ENCODE measurements at regions not wholly inside any gene's neighbourhood (a gene's known extent, or its start where the extent isn't known, plus 50 kb on each side); places are given as distances from the start of the nearest gene placed in this dataset.

DNA sequence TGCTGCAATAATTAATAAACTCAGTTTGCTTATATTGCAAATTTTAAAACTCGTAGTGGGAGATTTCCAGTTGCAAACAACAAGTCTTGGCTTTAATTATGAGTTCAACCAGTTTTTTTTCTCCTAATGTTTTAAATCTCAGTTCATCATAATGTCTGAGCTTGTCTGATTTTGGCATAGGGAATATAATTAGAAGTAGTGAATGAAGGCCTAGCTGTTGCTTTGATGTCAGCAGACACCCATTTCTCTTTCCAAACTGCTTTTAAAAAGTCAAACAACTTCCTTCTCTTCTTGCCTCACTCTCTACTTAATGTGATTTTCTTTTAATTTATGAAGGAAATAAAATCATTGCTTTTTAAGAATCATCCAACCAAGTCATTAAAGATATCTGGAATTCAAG is 1462.1 kb downstream of the DPP10 start:
- no peak for DNase-seq
- Histone ChIP-seq H3K36me3 (ENCODE audit: insufficient read depth, low read length) (no peaks in the 10 kb centered on the region), H3K9me3 (ENCODE audit: low read length) (no peaks in the 10 kb centered on the region), H3K27ac (ENCODE audit: low read depth, low read length) (no peak overlapping the region), H3K4me1 (ENCODE audit: insufficient read depth, low read length) (no peaks in the 10 kb centered on the region), H3K4me3 (ENCODE audit: low read length) (no peak overlapping the region), H3K27me3 (ENCODE audit: insufficient read depth, low read length, poor library complexity, severe bottlenecking) (no peaks in the 10 kb centered on the region)
- no peaks in the 10 kb centered on the region for H3K27me3 Mint-ChIP-seq
- POLR2A ChIA-PET, result no interaction called here
- H3K4me3 Mint-ChIP-seq, result no peak overlapping the region
- CTCF ChIA-PET, result no interaction called here
- H3K4me1 Mint-ChIP-seq, result no peaks in the 10 kb centered on the region
- H3K27ac Mint-ChIP-seq, result no peak overlapping the region
- peaks cover 7 to 41% (median 11%) of the 10 kb centered on the region in 5 donors for H3K9me3 Mint-ChIP-seq
- H3K36me3 Mint-ChIP-seq, result no peaks in the 10 kb centered on the region

DNA sequence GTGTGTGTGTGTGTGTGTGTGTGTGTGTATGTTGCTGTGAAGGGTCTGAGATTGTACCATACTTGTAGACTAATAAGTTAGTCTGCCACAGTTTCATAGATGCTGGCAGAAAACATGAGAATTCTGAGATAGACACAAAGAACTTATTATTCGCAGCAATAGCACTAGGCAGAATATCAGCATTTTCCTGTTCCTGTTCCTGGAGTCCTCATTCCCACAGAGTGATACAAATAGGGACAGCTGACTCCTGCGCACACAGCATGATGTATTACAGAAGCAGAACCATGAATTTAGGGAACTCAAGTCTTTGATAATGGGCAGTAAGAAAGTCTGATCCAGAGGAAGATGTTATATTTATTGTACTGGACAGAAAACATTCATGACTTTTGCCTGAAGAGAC is 1466.3 kb downstream of the DPP10 start:
- no peaks in the 10 kb centered on the region for H3K4me1 ChIP-seq (ENCODE audit: insufficient read depth, low read length)
- no peak overlapping the region for H3K4me3 ChIP-seq (ENCODE audit: low read length)
- no peak overlapping the region for H3K27ac Mint-ChIP-seq
- H3K36me3 ChIP-seq (ENCODE audit: insufficient read depth, low read length), result no peaks in the 10 kb centered on the region
- DNase-seq, result no peak
- H3K27me3 ChIP-seq (ENCODE audit: insufficient read depth, low read length, poor library complexity, severe bottlenecking), result no peaks in the 10 kb centered on the region
- no peaks in the 10 kb centered on the region for H3K9me3 ChIP-seq (ENCODE audit: low read length)
- peaks cover 7 to 28% (median 9%) of the 10 kb centered on the region in 5 donors for H3K9me3 Mint-ChIP-seq
- no peak overlapping the region for H3K4me3 Mint-ChIP-seq
- H3K4me1 Mint-ChIP-seq, result no peaks in the 10 kb centered on the region
- POLR2A ChIA-PET, result no interaction called here
- H3K27ac ChIP-seq (ENCODE audit: low read depth, low read length), result no peak overlapping the region
- H3K36me3 Mint-ChIP-seq, result no peaks in the 10 kb centered on the region
- CTCF ChIA-PET, result no interaction called here
- no peaks in the 10 kb centered on the region for H3K27me3 Mint-ChIP-seq

DNA sequence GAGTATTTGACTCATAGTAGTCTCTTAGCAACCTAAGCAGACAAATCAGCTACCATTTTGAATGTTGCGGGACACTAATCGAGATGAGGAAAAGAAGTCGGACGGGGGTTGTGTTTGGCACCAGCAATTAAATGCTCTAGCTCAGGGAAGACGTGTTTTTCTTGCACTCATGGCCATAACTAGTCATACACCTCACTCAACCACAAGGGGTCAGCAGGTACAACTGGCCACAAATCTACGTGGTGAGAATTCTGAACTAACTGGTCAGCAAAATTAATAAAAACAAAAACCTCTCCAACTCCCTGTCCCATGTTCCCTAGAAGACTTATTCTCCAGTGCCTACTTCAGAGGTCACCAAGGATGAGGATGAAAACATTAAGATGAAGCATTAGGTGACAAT is 1467.8 kb downstream of the DPP10 start:
- CTCF ChIA-PET, result no interaction called here
- H3K36me3 Mint-ChIP-seq, result no peaks in the 10 kb centered on the region
- H3K4me1 Mint-ChIP-seq, result no peaks in the 10 kb centered on the region
- H3K9me3 Mint-ChIP-seq, result peaks cover 6 to 21% (median 9%) of the 10 kb centered on the region in 5 donors
- no peak for DNase-seq
- H3K4me3 Mint-ChIP-seq, result no peak overlapping the region
- Histone ChIP-seq H3K4me1 (ENCODE audit: insufficient read depth, low read length) (no peaks in the 10 kb centered on the region), H3K27me3 (ENCODE audit: insufficient read depth, low read length, poor library complexity, severe bottlenecking) (no peaks in the 10 kb centered on the region), H3K27ac (ENCODE audit: low read depth, low read length) (no peak overlapping the region), H3K4me3 (ENCODE audit: low read length) (no peak overlapping the region), H3K9me3 (ENCODE audit: low read length) (no peaks in the 10 kb centered on the region), H3K36me3 (ENCODE audit: insufficient read depth, low read length) (no peaks in the 10 kb centered on the region)
- H3K27me3 Mint-ChIP-seq, result no peaks in the 10 kb centered on the region
- POLR2A ChIA-PET, result no interaction called here
- no peak overlapping the region for H3K27ac Mint-ChIP-seq

DNA sequence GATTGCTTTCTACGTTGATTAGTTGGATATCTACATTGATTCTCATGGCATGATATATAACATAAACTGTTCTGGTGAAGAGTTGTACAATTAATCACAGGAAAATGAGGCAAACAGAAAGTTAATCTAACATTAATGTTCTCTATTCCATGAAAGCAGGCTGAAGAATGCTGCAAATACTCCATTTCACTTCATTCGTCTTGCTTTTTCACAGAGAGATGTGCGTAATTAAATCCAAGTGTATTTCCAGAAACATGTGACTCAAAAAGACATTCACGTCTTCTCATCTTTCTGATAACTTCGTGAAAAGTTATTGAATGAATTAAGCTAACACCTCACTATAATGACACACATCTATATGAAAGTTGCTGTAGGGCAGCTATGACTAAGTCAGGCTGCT is 1471.5 kb downstream of the DPP10 start:
- Mint-ChIP-seq H3K36me3 (no peaks in the 10 kb centered on the region), H3K4me3 (no peak overlapping the region), H3K4me1 (no peaks in the 10 kb centered on the region), H3K9me3 (peaks cover 0 to 32% (median 9%) of the 10 kb centered on the region in 5 donors), H3K27me3 (no peaks in the 10 kb centered on the region), H3K27ac (no peak overlapping the region)
- H3K4me3 ChIP-seq (ENCODE audit: low read length), result no peak overlapping the region
- H3K27me3 ChIP-seq (ENCODE audit: insufficient read depth, low read length, poor library complexity, severe bottlenecking), result no peaks in the 10 kb centered on the region
- no peaks in the 10 kb centered on the region for H3K9me3 ChIP-seq (ENCODE audit: low read length)
- H3K27ac ChIP-seq (ENCODE audit: low read depth, low read length), result no peak overlapping the region
- DNase-seq, result no peak
- H3K36me3 ChIP-seq (ENCODE audit: insufficient read depth, low read length), result no peaks in the 10 kb centered on the region
- ChIA-PET POLR2A (no interaction called here), CTCF (no interaction called here)
- H3K4me1 ChIP-seq (ENCODE audit: insufficient read depth, low read length), result no peaks in the 10 kb centered on the region

DNA sequence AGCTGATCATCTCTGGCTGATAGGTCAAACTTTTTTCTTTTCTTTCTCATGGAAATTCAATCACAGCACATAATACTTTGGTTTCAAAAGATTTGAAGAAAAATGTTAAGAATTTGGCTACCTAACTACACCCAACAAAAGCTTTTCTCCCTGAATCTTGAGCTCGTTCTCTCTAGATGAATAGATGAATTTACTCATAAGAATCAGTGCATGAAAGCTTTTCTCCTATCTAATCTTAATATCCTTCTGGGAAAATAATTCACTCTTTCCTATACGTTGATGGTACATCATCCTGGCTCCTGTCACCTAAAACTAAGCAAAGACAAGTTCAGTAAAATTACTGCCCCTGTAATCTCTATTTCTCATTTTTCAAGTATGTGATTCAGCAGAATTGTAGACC is 1479.1 kb downstream of the DPP10 start:
- H3K27me3 ChIP-seq (ENCODE audit: insufficient read depth, low read length, poor library complexity, severe bottlenecking), result no peaks in the 10 kb centered on the region
- Mint-ChIP-seq H3K4me3 (no peak overlapping the region), H3K9me3 (peaks cover 4 to 40% (median 15%) of the 10 kb centered on the region in 5 donors), H3K27me3 (peaks cover 0 to 2% of the 10 kb centered on the region in 2 donors), H3K4me1 (no peaks in the 10 kb centered on the region), H3K36me3 (no peaks in the 10 kb centered on the region), H3K27ac (no peak overlapping the region)
- H3K9me3 ChIP-seq (ENCODE audit: low read length), result no peaks in the 10 kb centered on the region
- H3K4me3 ChIP-seq (ENCODE audit: low read length), result no peak overlapping the region
- no peak for DNase-seq
- no peaks in the 10 kb centered on the region for H3K4me1 ChIP-seq (ENCODE audit: insufficient read depth, low read length)
- ChIA-PET CTCF (no interaction called here), POLR2A (no interaction called here)
- no peaks in the 10 kb centered on the region for H3K36me3 ChIP-seq (ENCODE audit: insufficient read depth, low read length)
- H3K27ac ChIP-seq (ENCODE audit: low read depth, low read length), result no peak overlapping the region

DNA sequence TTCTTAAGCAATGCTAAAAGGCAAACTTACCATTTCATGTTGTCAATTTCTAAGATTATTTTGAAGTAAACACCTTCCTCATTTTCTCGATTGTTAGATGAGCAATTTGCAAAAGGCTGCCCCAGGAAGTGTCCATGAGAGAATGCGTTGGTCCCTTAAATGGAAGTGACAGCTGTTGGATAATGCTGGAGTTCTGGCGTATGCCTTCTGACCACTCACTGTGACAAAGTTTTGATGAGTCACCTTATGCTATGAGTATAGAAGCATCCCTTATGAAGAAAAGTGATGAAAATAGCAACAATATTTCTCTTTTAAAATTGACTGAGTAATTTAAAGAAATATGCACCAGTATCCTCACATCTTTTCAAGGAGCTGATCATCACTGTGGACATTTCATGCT is 1497.5 kb downstream of the DPP10 start:
- Histone ChIP-seq H3K27ac (ENCODE audit: low read depth, low read length) (no peak overlapping the region), H3K4me1 (ENCODE audit: insufficient read depth, low read length) (no peaks in the 10 kb centered on the region), H3K4me3 (ENCODE audit: low read length) (no peak overlapping the region), H3K27me3 (ENCODE audit: insufficient read depth, low read length, poor library complexity, severe bottlenecking) (no peaks in the 10 kb centered on the region), H3K9me3 (ENCODE audit: low read length) (no peaks in the 10 kb centered on the region), H3K36me3 (ENCODE audit: insufficient read depth, low read length) (no peaks in the 10 kb centered on the region)
- Mint-ChIP-seq H3K27ac (no peak overlapping the region), H3K27me3 (no peaks in the 10 kb centered on the region), H3K36me3 (no peaks in the 10 kb centered on the region), H3K9me3 (peaks cover 4 to 37% (median 14%) of the 10 kb centered on the region in 5 donors), H3K4me3 (no peak overlapping the region), H3K4me1 (no peaks in the 10 kb centered on the region)
- no peak for DNase-seq
- ChIA-PET CTCF (no interaction called here), POLR2A (no interaction called here)

DNA sequence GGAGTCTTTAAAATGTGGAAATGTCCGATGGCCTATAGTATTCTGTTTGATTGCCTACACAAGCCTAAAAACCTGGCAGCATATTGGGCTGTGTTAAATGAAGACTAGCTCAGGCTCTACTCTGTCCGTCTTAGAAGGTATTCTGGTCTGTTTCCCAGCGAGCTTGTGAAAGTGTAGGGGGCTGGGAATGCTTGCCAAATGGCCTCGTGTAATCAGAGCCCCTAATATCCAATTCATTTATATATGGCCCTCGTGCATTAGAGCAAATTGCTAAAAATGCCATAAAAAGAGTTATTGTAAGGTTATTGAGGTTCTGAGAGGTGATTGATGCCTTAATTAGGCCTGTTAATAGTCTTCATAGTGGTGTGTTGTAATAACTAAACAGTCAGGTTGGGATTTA is 1500.4 kb downstream of the DPP10 start:
- no peaks in the 10 kb centered on the region for H3K27me3 Mint-ChIP-seq
- H3K27ac Mint-ChIP-seq, result no peak overlapping the region
- POLR2A ChIA-PET, result no interaction called here
- H3K9me3 Mint-ChIP-seq, result peaks cover 0 to 48% (median 9%) of the 10 kb centered on the region in 5 donors
- Histone ChIP-seq H3K4me3 (ENCODE audit: low read length) (no peak overlapping the region), H3K9me3 (ENCODE audit: low read length) (no peaks in the 10 kb centered on the region), H3K4me1 (ENCODE audit: insufficient read depth, low read length) (no peaks in the 10 kb centered on the region), H3K36me3 (ENCODE audit: insufficient read depth, low read length) (no peaks in the 10 kb centered on the region), H3K27me3 (ENCODE audit: insufficient read depth, low read length, poor library complexity, severe bottlenecking) (no peaks in the 10 kb centered on the region), H3K27ac (ENCODE audit: low read depth, low read length) (no peak overlapping the region)
- H3K4me3 Mint-ChIP-seq, result no peak overlapping the region
- H3K36me3 Mint-ChIP-seq, result no peaks in the 10 kb centered on the region
- no peaks in the 10 kb centered on the region for H3K4me1 Mint-ChIP-seq
- DNase-seq, result no peak
- CTCF ChIA-PET, result no interaction called here

DNA sequence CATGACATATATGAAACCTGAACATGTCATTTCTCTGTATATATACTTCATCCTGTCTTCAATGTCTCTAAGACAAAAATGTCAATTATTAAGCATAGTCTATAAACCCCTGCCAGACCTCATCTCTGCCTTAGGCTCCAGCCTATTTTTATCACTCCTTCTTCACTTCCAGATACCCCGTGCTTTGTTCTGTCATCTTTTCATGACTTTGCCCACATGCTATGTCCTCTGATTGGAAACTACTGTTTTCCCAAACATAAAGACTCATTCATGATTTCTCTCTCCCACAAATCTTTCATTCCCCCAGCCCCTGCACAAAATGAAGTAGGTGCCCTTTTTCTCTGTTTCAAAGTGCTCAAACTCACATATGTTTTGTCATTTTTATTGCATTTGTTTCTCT is 1503.9 kb downstream of the DPP10 start:
- Mint-ChIP-seq H3K4me3 (no peak overlapping the region), H3K4me1 (no peaks in the 10 kb centered on the region), H3K27me3 (no peaks in the 10 kb centered on the region), H3K9me3 (peaks cover 6 to 47% (median 8%) of the 10 kb centered on the region in 5 donors), H3K36me3 (no peaks in the 10 kb centered on the region), H3K27ac (no peak overlapping the region)
- H3K36me3 ChIP-seq (ENCODE audit: insufficient read depth, low read length), result no peaks in the 10 kb centered on the region
- H3K27me3 ChIP-seq (ENCODE audit: insufficient read depth, low read length, poor library complexity, severe bottlenecking), result no peaks in the 10 kb centered on the region
- no peak for DNase-seq
- H3K9me3 ChIP-seq (ENCODE audit: low read length), result no peaks in the 10 kb centered on the region
- ChIA-PET POLR2A (no interaction called here), CTCF (no interaction called here)
- H3K27ac ChIP-seq (ENCODE audit: low read depth, low read length), result no peak overlapping the region
- H3K4me3 ChIP-seq (ENCODE audit: low read length), result no peak overlapping the region
- no peaks in the 10 kb centered on the region for H3K4me1 ChIP-seq (ENCODE audit: insufficient read depth, low read length)

DNA sequence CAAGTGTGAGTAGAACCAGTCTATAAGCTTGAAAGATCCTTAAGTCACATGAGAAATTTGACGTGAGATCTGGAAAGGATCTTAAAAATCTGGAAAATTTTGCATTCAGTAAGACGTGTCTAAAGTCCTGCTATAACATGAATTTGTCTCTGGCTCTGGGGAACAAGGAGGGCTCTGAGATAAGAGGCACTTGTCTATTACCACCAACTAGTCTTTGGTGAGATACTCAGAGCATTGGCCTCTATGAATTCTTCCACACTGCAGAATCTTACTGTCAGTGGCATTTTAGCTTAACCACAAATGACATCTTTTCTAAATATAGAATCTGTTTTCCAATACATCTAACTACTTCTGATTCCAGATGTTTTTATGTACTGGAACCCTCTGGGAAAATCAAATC is 1504.5 kb downstream of the DPP10 start:
- no peaks in the 10 kb centered on the region for H3K4me1 Mint-ChIP-seq
- Histone ChIP-seq H3K27me3 (ENCODE audit: insufficient read depth, low read length, poor library complexity, severe bottlenecking) (no peaks in the 10 kb centered on the region), H3K27ac (ENCODE audit: low read depth, low read length) (no peak overlapping the region), H3K36me3 (ENCODE audit: insufficient read depth, low read length) (no peaks in the 10 kb centered on the region), H3K4me3 (ENCODE audit: low read length) (no peak overlapping the region), H3K4me1 (ENCODE audit: insufficient read depth, low read length) (no peaks in the 10 kb centered on the region), H3K9me3 (ENCODE audit: low read length) (no peaks in the 10 kb centered on the region)
- no peak for DNase-seq
- H3K36me3 Mint-ChIP-seq, result no peaks in the 10 kb centered on the region
- H3K27ac Mint-ChIP-seq, result no peak overlapping the region
- H3K9me3 Mint-ChIP-seq, result peaks cover 3 to 45% (median 8%) of the 10 kb centered on the region in 5 donors
- ChIA-PET CTCF (no interaction called here), POLR2A (no interaction called here)
- H3K27me3 Mint-ChIP-seq, result no peaks in the 10 kb centered on the region
- H3K4me3 Mint-ChIP-seq, result no peak overlapping the region
